HL-60 (cell line): ENCODE measurements at regions not wholly inside any gene's neighbourhood (a gene's known extent, or its start where the extent isn't known, plus 50 kb on each side); places are given as distances from the start of the nearest gene placed in this dataset.

ENCODE experiments used
- CTCF ChIP-seq: IDR thresholded peaks from one replicate; pipeline ENCODE4 v1.5.1; 2011; ENCODE audit warnings: low read length, control low read depth, inconsistent platforms; ENCODE audit not compliant: insufficient read depth
- GABPA ChIP-seq: IDR thresholded peaks from 2 replicates; pipeline ENCODE4 v1.6.1; 2012; ENCODE audit warnings: low read depth
- POLR2AphosphoS5 ChIP-seq: IDR thresholded peaks from 2 replicates; pipeline ENCODE4 v1.6.1; 2012; ENCODE audit warnings: low read depth
- REST ChIP-seq: IDR thresholded peaks from 2 replicates; pipeline ENCODE4 v1.6.1; 2012; ENCODE audit warnings: low read depth; ENCODE audit not compliant: insufficient replicate concordance
- SPI1 ChIP-seq: IDR thresholded peaks from 2 replicates; pipeline ENCODE4 v1.6.1; 2012; ENCODE audit warnings: low read depth, mild to moderate bottlenecking, borderline replicate concordance

- TF ChIP-seq GABPA: no peak
- TF ChIP-seq CTCF: no peak
- no peak for TF ChIP-seq POLR2AphosphoS5
- TF ChIP-seq REST: no peak
- no peak for TF ChIP-seq SPI1
Observed at GRCh38 chr2:75421986-75422385, 138.8 kb downstream of the EVA1A start.
